ENCODE measurements at regions not wholly inside any gene's neighbourhood (a gene's known extent, or its start where the extent isn't known, plus 50 kb on each side); places are given as distances from the start of the nearest gene placed in this dataset.

GRCh38 chr17:15096511-15096910, 168.6 kb downstream of the PMP22 start:
- CTCF ChIA-PET, result no interaction called here
- no peak overlapping the region for H3K27ac Mint-ChIP-seq
- DNase-seq (no peak), ATAC-seq (no peak)
- no peaks in the 10 kb centered on the region for H3K4me1 Mint-ChIP-seq
- H3K36me3 Mint-ChIP-seq, result no peaks in the 10 kb centered on the region
- no peaks in the 10 kb centered on the region for H3K9me3 Mint-ChIP-seq (ENCODE audit: low read depth)
- no peaks in the 10 kb centered on the region for H3K27me3 Mint-ChIP-seq
- no peak overlapping the region for H3K4me3 Mint-ChIP-seq

- Mint-ChIP-seq H3K36me3 (no peaks in the 10 kb centered on the region), H3K27me3 (no peaks in the 10 kb centered on the region), H3K27ac (no peak overlapping the region), H3K4me3 (no peak overlapping the region), H3K9me3 (ENCODE audit: low read depth) (no peaks in the 10 kb centered on the region), H3K4me1 (no peaks in the 10 kb centered on the region)
- no peak for ATAC-seq
- no peak for DNase-seq
- CTCF ChIA-PET, result no interaction called here
Observed at GRCh38 chr17:15095935-15096334, 169.2 kb downstream of the PMP22 start.

GRCh38 chr17:15092762-15093161, 172.4 kb downstream of the PMP22 start:
- CTCF ChIA-PET, result no interaction called here
- Mint-ChIP-seq H3K27me3 (no peaks in the 10 kb centered on the region), H3K4me1 (no peaks in the 10 kb centered on the region), H3K36me3 (no peaks in the 10 kb centered on the region), H3K27ac (no peak overlapping the region), H3K4me3 (no peak overlapping the region), H3K9me3 (ENCODE audit: low read depth) (no peaks in the 10 kb centered on the region)
- no peak for ATAC-seq
- no peak for DNase-seq

- no peaks in the 10 kb centered on the region for H3K36me3 Mint-ChIP-seq
- CTCF ChIA-PET, result no interaction called here
- H3K4me1 Mint-ChIP-seq, result no peaks in the 10 kb centered on the region
- ATAC-seq (no peak), DNase-seq (no peak)
- H3K4me3 Mint-ChIP-seq, result no peak overlapping the region
- H3K27me3 Mint-ChIP-seq, result no peaks in the 10 kb centered on the region
- no peaks in the 10 kb centered on the region for H3K9me3 Mint-ChIP-seq (ENCODE audit: low read depth)
- H3K27ac Mint-ChIP-seq, result no peak overlapping the region
Observed at GRCh38 chr17:15092261-15092660, 172.9 kb downstream of the PMP22 start.

- H3K9me3 Mint-ChIP-seq (ENCODE audit: low read depth), result no peaks in the 10 kb centered on the region
- H3K4me1 Mint-ChIP-seq, result no peaks in the 10 kb centered on the region
- no peak for DNase-seq
- CTCF ChIA-PET, result no interaction called here
- H3K4me3 Mint-ChIP-seq, result no peak overlapping the region
- no peak overlapping the region for H3K27ac Mint-ChIP-seq
- ATAC-seq, result no peak
- H3K27me3 Mint-ChIP-seq, result no peaks in the 10 kb centered on the region
- H3K36me3 Mint-ChIP-seq, result no peaks in the 10 kb centered on the region
Observed at GRCh38 chr17:15091825-15092224, 173.3 kb downstream of the PMP22 start.

- no peak overlapping the region for H3K27ac Mint-ChIP-seq
- no peaks in the 10 kb centered on the region for H3K9me3 Mint-ChIP-seq (ENCODE audit: low read depth)
- ATAC-seq, result no peak
- no peaks in the 10 kb centered on the region for H3K36me3 Mint-ChIP-seq
- no peak overlapping the region for H3K4me3 Mint-ChIP-seq
- H3K27me3 Mint-ChIP-seq, result no peaks in the 10 kb centered on the region
- DNase-seq, result no peak
- CTCF ChIA-PET, result no interaction called here
- H3K4me1 Mint-ChIP-seq, result no peaks in the 10 kb centered on the region
Observed at GRCh38 chr17:15090533-15090932, 174.6 kb downstream of the PMP22 start.

- Mint-ChIP-seq H3K9me3 (ENCODE audit: low read depth) (no peaks in the 10 kb centered on the region), H3K4me1 (no peaks in the 10 kb centered on the region), H3K4me3 (no peak overlapping the region), H3K36me3 (no peaks in the 10 kb centered on the region), H3K27ac (no peak overlapping the region), H3K27me3 (no peaks in the 10 kb centered on the region)
- CTCF ChIA-PET, result no interaction called here
- DNase-seq (no peak), ATAC-seq (no peak)
Observed at GRCh38 chr17:15087946-15088345, 177.2 kb downstream of the PMP22 start.

GRCh38 chr17:15086776-15087295, 178.3 kb downstream of the PMP22 start:
- Mint-ChIP-seq H3K36me3 (no peaks in the 10 kb centered on the region), H3K4me1 (no peaks in the 10 kb centered on the region), H3K27me3 (no peaks in the 10 kb centered on the region), H3K9me3 (ENCODE audit: low read depth) (no peaks in the 10 kb centered on the region), H3K27ac (no peak overlapping the region), H3K4me3 (no peak overlapping the region)
- no peak for ATAC-seq
- DNase-seq, result no peak
- CTCF ChIA-PET, result no interaction called here

GRCh38 chr17:15085890-15086677, 179.0 kb downstream of the PMP22 start:
- H3K27me3 Mint-ChIP-seq, result no peaks in the 10 kb centered on the region
- CTCF ChIA-PET, result no interaction called here
- H3K9me3 Mint-ChIP-seq (ENCODE audit: low read depth), result no peaks in the 10 kb centered on the region
- DNase-seq, result no peak
- no peaks in the 10 kb centered on the region for H3K4me1 Mint-ChIP-seq
- no peak for ATAC-seq
- H3K27ac Mint-ChIP-seq, result no peak overlapping the region
- H3K4me3 Mint-ChIP-seq, result no peak overlapping the region
- no peaks in the 10 kb centered on the region for H3K36me3 Mint-ChIP-seq

- no peaks in the 10 kb centered on the region for H3K9me3 Mint-ChIP-seq (ENCODE audit: low read depth)
- H3K27ac Mint-ChIP-seq, result no peak overlapping the region
- H3K36me3 Mint-ChIP-seq, result no peaks in the 10 kb centered on the region
- H3K4me3 Mint-ChIP-seq, result no peak overlapping the region
- no peaks in the 10 kb centered on the region for H3K27me3 Mint-ChIP-seq
- ATAC-seq, result no peak
- H3K4me1 Mint-ChIP-seq, result no peaks in the 10 kb centered on the region
- no peak for DNase-seq
- CTCF ChIA-PET, result no interaction called here
Observed at GRCh38 chr17:15083225-15083624, 181.9 kb downstream of the PMP22 start.

GRCh38 chr17:15081008-15081407, 184.1 kb downstream of the PMP22 start:
- CTCF ChIA-PET, result no interaction called here
- Mint-ChIP-seq H3K27me3 (no peaks in the 10 kb centered on the region), H3K4me1 (no peaks in the 10 kb centered on the region), H3K4me3 (no peak overlapping the region), H3K27ac (no peak overlapping the region), H3K9me3 (ENCODE audit: low read depth) (no peaks in the 10 kb centered on the region), H3K36me3 (no peaks in the 10 kb centered on the region)
- ATAC-seq, result no peak
- DNase-seq, result no peak

- no peaks in the 10 kb centered on the region for H3K36me3 Mint-ChIP-seq
- H3K4me1 Mint-ChIP-seq, result no peaks in the 10 kb centered on the region
- ATAC-seq (no peak), DNase-seq (no peak)
- H3K9me3 Mint-ChIP-seq (ENCODE audit: low read depth), result no peaks in the 10 kb centered on the region
- CTCF ChIA-PET, result interaction anchor here (0.6 kb wide), 1 partner anchor 1829 kb away, joined by 3 read pairs; no protein-coding TSS in a partner anchor
- H3K27me3 Mint-ChIP-seq, result no peaks in the 10 kb centered on the region
- no peak overlapping the region for H3K27ac Mint-ChIP-seq
- H3K4me3 Mint-ChIP-seq, result no peak overlapping the region
Observed at GRCh38 chr17:15078570-15078969, 186.6 kb downstream of the PMP22 start.

- no peak overlapping the region for H3K27ac Mint-ChIP-seq
- H3K27me3 Mint-ChIP-seq, result no peaks in the 10 kb centered on the region
- ATAC-seq (no peak), DNase-seq (no peak)
- no peaks in the 10 kb centered on the region for H3K4me1 Mint-ChIP-seq
- H3K36me3 Mint-ChIP-seq, result no peaks in the 10 kb centered on the region
- no peaks in the 10 kb centered on the region for H3K9me3 Mint-ChIP-seq (ENCODE audit: low read depth)
- CTCF ChIA-PET, result no interaction called here
- no peak overlapping the region for H3K4me3 Mint-ChIP-seq
Observed at GRCh38 chr17:15076991-15077663, 188.0 kb downstream of the PMP22 start.

GRCh38 chr17:15051933-15052332, 213.2 kb downstream of the PMP22 start:
- Mint-ChIP-seq H3K9me3 (ENCODE audit: low read depth) (no peaks in the 10 kb centered on the region), H3K4me3 (no peak overlapping the region), H3K27ac (no peak overlapping the region), H3K4me1 (no peaks in the 10 kb centered on the region), H3K27me3 (peaks cover 13% of the 10 kb centered on the region), H3K36me3 (no peaks in the 10 kb centered on the region)
- DNase-seq (no peak), ATAC-seq (no peak)
- CTCF ChIA-PET, result no interaction called here

All from activated CD8-positive, alpha-beta memory T cell treated with anti-CD3 and anti-CD28 coated beads, Interleukin-2, amount 10 ng/mL, durations not matched to agents 7 days and 5 days (primary cell).